ENCODE measurements at regions not wholly inside any gene's neighbourhood (a gene's known extent, or its start where the extent isn't known, plus 50 kb on each side); places are given as distances from the start of the nearest gene placed in this dataset.

DNA sequence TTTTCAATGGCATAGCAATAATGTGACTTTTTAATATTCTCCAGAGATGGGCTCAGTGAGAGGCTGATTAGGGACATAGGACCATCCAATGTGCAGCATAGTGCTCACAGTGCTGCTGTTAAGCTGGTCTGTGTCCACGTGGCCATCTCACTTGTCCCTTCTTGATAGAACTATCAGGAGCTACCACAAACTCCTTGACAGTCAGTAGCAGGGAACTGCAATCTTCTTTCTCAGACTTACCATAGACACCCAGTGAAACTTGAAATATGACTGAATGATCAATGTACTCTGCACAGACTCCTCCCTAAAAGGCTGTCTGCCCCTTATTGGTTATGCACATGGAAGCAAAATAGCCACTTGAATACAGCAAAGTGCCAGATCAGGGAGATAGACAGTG is 64.5 kb upstream of the WARS2 start (continued):
- TF ChIP-seq SKIL (IDR thresholded peaks at IDR 0.05; ENCODE audit: low read depth, poor library complexity, severe bottlenecking) (no peak), RB1 (IDR thresholded peaks at IDR 0.05; ENCODE audit: borderline replicate concordance) (no peak), POLR2AphosphoS5 (IDR thresholded peaks at IDR 0.05; ENCODE audit: low read length) (no peak), MYC (IDR thresholded peaks at IDR 0.05; ENCODE audit: insufficient read depth, insufficient read length, insufficient replicate concordance, low read length, severe bottlenecking) (no peak), MTA2 (IDR thresholded peaks at IDR 0.05; ENCODE audit: low read depth) (no peak), NR2F1 (conservative IDR thresholded peaks at IDR 0.05) (no peak)
- TF ChIP-seq, protein P1, sequence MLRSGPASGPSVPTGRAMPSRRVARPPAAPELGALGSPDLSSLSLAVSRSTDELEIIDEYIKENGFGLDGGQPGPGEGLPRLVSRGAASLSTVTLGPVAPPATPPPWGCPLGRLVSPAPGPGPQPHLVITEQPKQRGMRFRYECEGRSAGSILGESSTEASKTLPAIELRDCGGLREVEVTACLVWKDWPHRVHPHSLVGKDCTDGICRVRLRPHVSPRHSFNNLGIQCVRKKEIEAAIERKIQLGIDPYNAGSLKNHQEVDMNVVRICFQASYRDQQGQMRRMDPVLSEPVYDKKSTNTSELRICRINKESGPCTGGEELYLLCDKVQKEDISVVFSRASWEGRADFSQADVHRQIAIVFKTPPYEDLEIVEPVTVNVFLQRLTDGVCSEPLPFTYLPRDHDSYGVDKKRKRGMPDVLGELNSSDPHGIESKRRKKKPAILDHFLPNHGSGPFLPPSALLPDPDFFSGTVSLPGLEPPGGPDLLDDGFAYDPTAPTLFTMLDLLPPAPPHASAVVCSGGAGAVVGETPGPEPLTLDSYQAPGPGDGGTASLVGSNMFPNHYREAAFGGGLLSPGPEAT (IDR thresholded peaks at IDR 0.05; ENCODE audit: low read depth): no peak

- POLR2A ChIA-PET: no interaction called here
- Histone ChIP-seq H3K27me3 (replicated peaks in 1 of 2; ENCODE audit: control insufficient read depth in 2 of 2, insufficient read depth in 2 of 2, low read length in 1 of 2) (no peaks in the 10 kb centered on the region), H3K9me3 (replicated peaks; ENCODE audit: control insufficient read depth, insufficient read depth, low read length) (no peaks in the 10 kb centered on the region), H4K20me1 (ENCODE audit: control insufficient read depth, insufficient read depth) (no peaks in the 10 kb centered on the region), H3K79me2 (ENCODE audit: control insufficient read depth, insufficient read depth, low read length) (no peaks in the 10 kb centered on the region), H3K9ac (ENCODE audit: control insufficient read depth, insufficient read depth, low read length) (no peak overlapping the region), H3K27ac (ENCODE audit: control insufficient read depth, insufficient read depth) (no peak overlapping the region), H3K4me1 (ENCODE audit: control insufficient read depth, insufficient read depth, low read length) (no peaks in the 10 kb centered on the region), H3K36me3 (ENCODE audit: control insufficient read depth in 2 of 2, insufficient read depth in 2 of 2, low read length in 1 of 2) (no peaks in the 10 kb centered on the region), H3K4me3 (no peak overlapping the region), H2AFZ (ENCODE audit: control insufficient read depth, low read depth, low read length) (no peak overlapping the region), H3K4me2 (ENCODE audit: control insufficient read depth, insufficient read depth) (no peak overlapping the region)
- 95% methylated on average over 5 of the region's 5 CpGs for WGBS (ENCODE audit: insufficient coverage, insufficient replicate concordance, low lambda C conversion rate, missing lambda C conversion rate)
- intact Hi-C loops (cut with micrococcal nuclease; ENCODE audit: unreplicated experiment): no loop called here
- CTCF ChIA-PET: interaction anchor here (0.6 to 0.7 kb wide), 2 partner anchors 66 to 165 kb away, joined by 3 read pairs; no protein-coding TSS in a partner anchor
- BruUV-seq (replicated peaks): no TSS peak
- RAD21 ChIA-PET (ENCODE audit: unreplicated experiment): no interaction called here
- SMC1A ChIA-PET (ENCODE audit: uncharacterized antibody, unreplicated experiment): interaction anchor here (1.3 kb wide), 1 partner anchor 16 kb away, joined by 4 read pairs; no protein-coding TSS in a partner anchor
- DNase-seq (ENCODE audit: low read depth, low spot score) (no peak), ATAC-seq (no peak), FAIRE-seq (no peak)
- TF ChIP-seq ZNF217 (IDR thresholded peaks at IDR 0.05): no peak
- TF ChIP-seq ZNF24 (IDR thresholded peaks at IDR 0.05): no peak
- no peak for TF ChIP-seq RCOR1 (conservative IDR thresholded peaks at IDR 0.05; ENCODE audit: low read depth, low read length)
- in situ Hi-C loops (cut with MboI): no loop called here
Observed at GRCh38 chr1:119209061-119209460, 68.6 kb upstream of the WARS2 start.

Data from GM12878 (cell line).